Liver (tissue), 8 donors: ENCODE measurements at regions not wholly inside any gene's neighbourhood (a gene's known extent, or its start where the extent isn't known, plus 50 kb on each side); places are given as distances from the start of the nearest gene placed in this dataset.

Experiments used
- DNase-seq: peaks from one replicate; pipeline ENCODE4 v3.0.0-alpha.2; 2017; ENCODE audit warnings: low spot score
- H3K27ac ChIP-seq, 2 donors: one replicate each; pipeline ENCODE4 v1.7.0; 2013; ENCODE audit warnings: inconsistent platforms in 2 of 2, low read length in 2 of 2, control low read depth in 1 of 2, low read depth in 1 of 2, mild to moderate bottlenecking in 1 of 2
- H3K27me3 ChIP-seq, 4 donors: one replicate each; pipeline versions ENCODE4 v1.6.1 to v1.7.0; 2013; ENCODE audit warnings: low read length in 3 of 4, inconsistent platforms in 1 of 4, mild to moderate bottlenecking in 1 of 4, moderate library complexity in 1 of 4; ENCODE audit not compliant: control insufficient read depth in 4 of 4, insufficient read depth in 4 of 4
- H3K36me3 ChIP-seq, 4 donors: one replicate each; pipeline versions ENCODE4 v1.6.1 to v1.7.0; 2013; ENCODE audit warnings: low read length in 3 of 4, mild to moderate bottlenecking in 3 of 4, low read depth in 1 of 4, moderate library complexity in 1 of 4; ENCODE audit not compliant: control insufficient read depth in 4 of 4, insufficient read depth in 3 of 4
- H3K4me1 ChIP-seq, 4 donors: one replicate each; pipeline versions ENCODE4 v1.6.1 to v1.7.0; 2013; ENCODE audit warnings: low read length in 3 of 4, mild to moderate bottlenecking in 3 of 4, moderate library complexity in 1 of 4; ENCODE audit not compliant: control insufficient read depth in 4 of 4, insufficient read depth in 4 of 4
- H3K4me3 ChIP-seq, 3 donors: one replicate each; pipeline versions ENCODE4 v1.6.1 to v1.7.0; 2013; ENCODE audit warnings: low read length in 3 of 3, control low read depth in 1 of 3, low read depth in 1 of 3, mild to moderate bottlenecking in 1 of 3
- H3K9ac ChIP-seq, 2 donors: one replicate each; pipeline ENCODE4 v1.7.0; 2013; ENCODE audit warnings: low read length in 2 of 2, mild to moderate bottlenecking in 2 of 2, moderate library complexity in 2 of 2, control low read depth in 1 of 2, low read depth in 1 of 2
- H3K9me3 ChIP-seq, 4 donors: one replicate each; pipeline versions ENCODE4 v1.6.1 to v1.7.0; 2013; ENCODE audit warnings: low read length in 3 of 4; ENCODE audit not compliant: control insufficient read depth in 4 of 4
- CTCF ChIP-seq: fragments of 150-350 bp; IDR thresholded peaks from 2 replicates; pipeline ENCODE4 v1.5.1; 2017; ENCODE audit warnings: improper control_type of control experiment, low read depth, low read length; ENCODE audit not compliant: missing input control
- EGR1 ChIP-seq, 2 donors: IDR thresholded peaks; 2 replicates each; pipeline ENCODE4 v1.6.1; 2016 to 2018; ENCODE audit warnings: antibody characterized with exemption in 2 of 2, low read depth in 2 of 2
- FOXA1 ChIP-seq: IDR thresholded peaks from 2 replicates; pipeline ENCODE4 v1.6.1; 2016; ENCODE audit warnings: antibody characterized with exemption
- FOXA2 ChIP-seq: IDR thresholded peaks from 2 replicates; pipeline ENCODE4 v1.6.1; 2016; ENCODE audit warnings: antibody characterized with exemption
- GABPA ChIP-seq, 2 donors: IDR thresholded peaks in 1 of 2; conservative IDR thresholded peaks in 1 of 2; 2 replicates each; pipeline ENCODE4 v1.6.1; 2016; ENCODE audit warnings: antibody characterized with exemption in 2 of 2, mild to moderate bottlenecking in 1 of 2, moderate library complexity in 1 of 2
- HNF4A ChIP-seq, 2 donors: conservative IDR thresholded peaks; 2 replicates each; pipeline ENCODE4 v1.6.1; 2016; ENCODE audit warnings: antibody characterized with exemption in 2 of 2, mild to moderate bottlenecking in 2 of 2
- HNF4G ChIP-seq: IDR thresholded peaks from 2 replicates; pipeline ENCODE4 v1.6.1; 2016; ENCODE audit warnings: antibody characterized with exemption
- JUND ChIP-seq, 2 donors: IDR thresholded peaks; 2 replicates each; pipeline ENCODE4 v1.6.1; 2016; ENCODE audit warnings: antibody characterized with exemption in 2 of 2
- MAX ChIP-seq: IDR thresholded peaks from 2 replicates; pipeline ENCODE4 v1.6.1; 2016; ENCODE audit warnings: antibody characterized with exemption
- NR2F2 ChIP-seq: IDR thresholded peaks from 2 replicates; pipeline ENCODE4 v1.6.1; 2016; ENCODE audit warnings: antibody characterized with exemption
- RAD21 ChIP-seq, 2 donors: IDR thresholded peaks; 2 replicates each; pipeline ENCODE4 v1.6.1; 2016; ENCODE audit warnings: antibody characterized with exemption in 2 of 2, mild to moderate bottlenecking in 2 of 2
- RXRA ChIP-seq, 2 donors: IDR thresholded peaks; 2 replicates each; pipeline ENCODE4 v1.6.1; 2017 to 2018; ENCODE audit warnings: antibody characterized with exemption in 2 of 2, mild to moderate bottlenecking in 1 of 2
- SP1 ChIP-seq: IDR thresholded peaks from 2 replicates; pipeline ENCODE4 v1.6.1; 2018; ENCODE audit warnings: antibody characterized with exemption, mild to moderate bottlenecking
- TAF1 ChIP-seq: conservative IDR thresholded peaks from 2 replicates; pipeline ENCODE4 v1.6.1; 2016; ENCODE audit warnings: antibody characterized with exemption, mild to moderate bottlenecking
- YY1 ChIP-seq: IDR thresholded peaks from 2 replicates; pipeline ENCODE4 v1.6.1; 2016; ENCODE audit warnings: antibody characterized with exemption, mild to moderate bottlenecking
- ZBTB33 ChIP-seq: IDR thresholded peaks from 2 replicates; pipeline ENCODE4 v1.6.1; 2016; ENCODE audit warnings: antibody characterized with exemption
- WGBS: extraction: QIAGEN DNeasy Blood & Tissue Kit; methylation state at CpG from one replicate; pipeline ENCODE4 v1.1.7; 2013; 5-methylcytosine and 5-hydroxymethylcytosine counted together
- TF ChIP-seq, protein P1 (sequence below): IDR thresholded peaks from 2 replicates; pipeline ENCODE4 v1.6.1; 2016; ENCODE audit warnings: antibody characterized with exemption
- TF ChIP-seq, protein P2 (sequence below): IDR thresholded peaks from 2 replicates; pipeline ENCODE4 v1.6.1; 2016; ENCODE audit warnings: antibody characterized with exemption, mild to moderate bottlenecking
- donor health status: healthy.
- donor health status: healthy.
- donor health status: healthy.
- donor health status: healthy.
- donor health status: healthy.

GRCh38 chr3:24662449-24663345 lies 168.0 kb upstream of the THRB start (continued):
- no peak for TF ChIP-seq ZBTB33

GRCh38 chr3:24663406-24663805 lies 168.8 kb upstream of the THRB start:
- H3K27ac ChIP-seq, result no peak overlapping the region
- 93% methylated on average over 6 of the region's 6 CpGs for WGBS
- no peak overlapping the region for H3K4me3 ChIP-seq
- no peak overlapping the region for H3K9ac ChIP-seq
- H3K4me1 ChIP-seq, result no peaks in the 10 kb centered on the region
- DNase-seq, result no peak
- H3K36me3 ChIP-seq, result no peaks in the 10 kb centered on the region
- TF ChIP-seq, protein P1, sequence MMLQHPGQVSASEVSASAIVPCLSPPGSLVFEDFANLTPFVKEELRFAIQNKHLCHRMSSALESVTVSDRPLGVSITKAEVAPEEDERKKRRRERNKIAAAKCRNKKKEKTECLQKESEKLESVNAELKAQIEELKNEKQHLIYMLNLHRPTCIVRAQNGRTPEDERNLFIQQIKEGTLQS, result no peak
- TF ChIP-seq, protein P2, sequence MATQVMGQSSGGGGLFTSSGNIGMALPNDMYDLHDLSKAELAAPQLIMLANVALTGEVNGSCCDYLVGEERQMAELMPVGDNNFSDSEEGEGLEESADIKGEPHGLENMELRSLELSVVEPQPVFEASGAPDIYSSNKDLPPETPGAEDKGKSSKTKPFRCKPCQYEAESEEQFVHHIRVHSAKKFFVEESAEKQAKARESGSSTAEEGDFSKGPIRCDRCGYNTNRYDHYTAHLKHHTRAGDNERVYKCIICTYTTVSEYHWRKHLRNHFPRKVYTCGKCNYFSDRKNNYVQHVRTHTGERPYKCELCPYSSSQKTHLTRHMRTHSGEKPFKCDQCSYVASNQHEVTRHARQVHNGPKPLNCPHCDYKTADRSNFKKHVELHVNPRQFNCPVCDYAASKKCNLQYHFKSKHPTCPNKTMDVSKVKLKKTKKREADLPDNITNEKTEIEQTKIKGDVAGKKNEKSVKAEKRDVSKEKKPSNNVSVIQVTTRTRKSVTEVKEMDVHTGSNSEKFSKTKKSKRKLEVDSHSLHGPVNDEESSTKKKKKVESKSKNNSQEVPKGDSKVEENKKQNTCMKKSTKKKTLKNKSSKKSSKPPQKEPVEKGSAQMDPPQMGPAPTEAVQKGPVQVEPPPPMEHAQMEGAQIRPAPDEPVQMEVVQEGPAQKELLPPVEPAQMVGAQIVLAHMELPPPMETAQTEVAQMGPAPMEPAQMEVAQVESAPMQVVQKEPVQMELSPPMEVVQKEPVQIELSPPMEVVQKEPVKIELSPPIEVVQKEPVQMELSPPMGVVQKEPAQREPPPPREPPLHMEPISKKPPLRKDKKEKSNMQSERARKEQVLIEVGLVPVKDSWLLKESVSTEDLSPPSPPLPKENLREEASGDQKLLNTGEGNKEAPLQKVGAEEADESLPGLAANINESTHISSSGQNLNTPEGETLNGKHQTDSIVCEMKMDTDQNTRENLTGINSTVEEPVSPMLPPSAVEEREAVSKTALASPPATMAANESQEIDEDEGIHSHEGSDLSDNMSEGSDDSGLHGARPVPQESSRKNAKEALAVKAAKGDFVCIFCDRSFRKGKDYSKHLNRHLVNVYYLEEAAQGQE, result no peak
- TF ChIP-seq NR2F2, result no peak
- no peak for TF ChIP-seq JUND (IDR thresholded peaks at IDR 0.05)
- TF ChIP-seq SP1, result no peak
- TF ChIP-seq RAD21 (IDR thresholded peaks at IDR 0.05), result no peak
- TF ChIP-seq TAF1, result no peak
- TF ChIP-seq MAX, result no peak
- TF ChIP-seq GABPA (IDR thresholded peaks at IDR 0.05 in 1 of 2, conservative IDR thresholded peaks at IDR 0.05 in 1 of 2), result no peak
- TF ChIP-seq CTCF, result no peak
- TF ChIP-seq RXRA (IDR thresholded peaks at IDR 0.05), result no peak
- no peak for TF ChIP-seq FOXA1
- no peak for TF ChIP-seq ZBTB33
- TF ChIP-seq YY1, result no peak
- TF ChIP-seq HNF4G, result no peak
- no peak for TF ChIP-seq EGR1 (IDR thresholded peaks at IDR 0.05; ENCODE audit: low read depth in 2 of 2)
- no peak for TF ChIP-seq HNF4A (conservative IDR thresholded peaks at IDR 0.05)
- TF ChIP-seq FOXA2, result no peak
- H3K27me3 ChIP-seq, result no peaks in the 10 kb centered on the region
- H3K9me3 ChIP-seq, result no peaks in the 10 kb centered on the region
